GM18909 (cell line): ENCODE measurements at regions not wholly inside any gene's neighbourhood (a gene's known extent, or its start where the extent isn't known, plus 50 kb on each side); places are given as distances from the start of the nearest gene placed in this dataset.
"Not testable (repeated sequence)": the region's sequence is repeated elsewhere in the genome, so short reads cannot be mapped to it uniquely, and the experiment has no call there.

Experiments used
- ATAC-seq: cut with Tn5 transposase; IDR thresholded peaks from one replicate; pipeline ENCODE4 v1.9.1; 2021; ENCODE audit warnings: mild to moderate bottlenecking; ENCODE audit not compliant: unreplicated experiment, poor library complexity

- peak; percentile 53 for ATAC-seq
Observed at GRCh38 chr3:140859592-140860336, 81.9 kb upstream of the SLC25A36 start.

GRCh38 chr3:140863580-140864009 is 78.0 kb upstream of the SLC25A36 start:
- peak; percentile 56 for ATAC-seq

DNA sequence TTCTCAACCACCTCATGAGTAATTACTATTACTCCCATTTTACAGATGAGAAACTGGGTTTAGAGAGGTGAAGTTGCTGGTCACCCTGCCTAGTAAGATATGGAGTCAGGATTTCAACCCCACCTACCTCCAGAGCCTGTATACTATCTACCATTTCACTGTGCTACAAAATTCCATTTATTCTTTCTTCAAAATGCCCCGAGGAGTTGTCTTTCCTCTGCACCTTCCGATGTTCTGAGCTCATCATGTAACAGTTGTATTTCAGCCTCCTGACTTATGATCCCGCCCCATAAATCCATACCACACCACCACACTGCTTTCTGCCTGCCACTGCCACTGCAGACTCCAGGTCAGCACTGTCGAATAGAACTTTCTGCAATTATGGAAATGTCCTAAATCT is 71.3 kb upstream of the SLC25A36 start:
- no peak for ATAC-seq

DNA sequence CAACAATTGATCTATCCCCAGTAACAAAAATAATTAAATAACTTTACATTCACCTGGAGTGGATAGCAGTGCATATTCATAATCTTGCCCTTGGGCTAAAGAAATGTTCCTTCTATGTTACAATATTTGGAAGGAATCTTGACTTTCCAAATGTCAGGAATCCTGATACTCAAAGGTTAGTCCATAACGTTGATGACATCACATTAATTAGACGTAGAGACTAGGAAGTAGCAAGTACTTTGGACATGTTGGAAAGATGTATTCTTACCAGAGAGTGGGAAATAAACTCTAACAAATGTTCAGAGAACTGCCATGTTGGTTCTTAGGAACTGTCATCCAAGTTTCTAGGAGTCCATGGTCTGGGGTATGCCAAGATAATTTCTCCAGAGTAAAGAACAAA is 70.6 kb upstream of the SLC25A36 start:
- ATAC-seq = no peak

DNA sequence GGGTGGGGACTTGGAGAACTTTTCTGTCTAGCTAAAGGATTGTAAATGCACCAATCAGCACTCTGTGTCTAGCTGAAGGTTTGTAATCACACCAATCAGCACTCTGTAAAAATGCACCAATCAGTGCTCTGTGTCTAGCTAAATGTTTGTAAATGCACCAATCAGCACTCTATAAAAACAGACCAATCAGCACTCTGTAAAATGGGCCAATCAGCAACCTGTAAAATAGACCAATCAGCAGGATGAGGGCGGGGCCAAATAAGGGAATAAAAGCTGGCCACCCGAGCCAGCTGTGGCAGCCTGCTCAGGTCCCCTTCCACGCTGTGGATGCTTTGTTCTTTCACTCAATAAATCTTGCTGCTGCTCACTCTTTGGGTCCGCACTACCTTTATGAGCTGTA is 69.5 kb upstream of the SLC25A36 start:
- not testable (repeated sequence) for ATAC-seq

GRCh38 chr3:140883428-140884040 is 58.1 kb upstream of the SLC25A36 start:
- no peak for ATAC-seq

DNA sequence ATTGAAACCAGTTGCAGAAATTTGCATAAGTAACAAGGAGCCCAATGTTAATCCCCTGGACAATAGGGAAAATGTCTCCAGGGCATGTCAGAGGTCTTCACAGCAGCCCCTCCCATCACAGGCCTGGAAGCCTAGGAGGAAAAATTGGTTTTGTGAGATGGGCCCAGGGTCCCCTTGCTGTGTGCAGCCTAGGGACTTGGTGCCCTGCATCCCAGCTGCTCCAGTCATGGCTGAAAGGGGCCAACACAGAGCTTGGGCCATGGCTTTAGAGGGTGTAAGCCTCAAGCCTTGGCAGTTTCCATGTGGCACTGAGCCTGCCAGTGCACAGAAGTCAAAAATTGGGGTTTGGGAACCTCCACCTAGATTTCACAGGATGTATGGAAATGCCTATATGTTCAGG is 55.9 kb upstream of the SLC25A36 start:
- ATAC-seq = not testable (repeated sequence)
